ENCODE measurements at regions not wholly inside any gene's neighbourhood (a gene's known extent, or its start where the extent isn't known, plus 50 kb on each side); places are given as distances from the start of the nearest gene placed in this dataset.
"Not testable (repeated sequence)": the region's sequence is repeated elsewhere in the genome, so short reads cannot be mapped to it uniquely, and the experiment has no call there.

GRCh38 chr1:219863816-219864215, 64.5 kb downstream of the SLC30A10 start:
- DNase-seq = not testable (repeated sequence)

- no peak for DNase-seq
Observed at GRCh38 chr1:219862366-219862765, 66.0 kb downstream of the SLC30A10 start.

- DNase-seq = no peak
Observed at GRCh38 chr1:219858980-219859379, 69.4 kb downstream of the SLC30A10 start.

GRCh38 chr1:219847215-219847855, 81.0 kb downstream of the SLC30A10 start:
- DNase-seq = no peak

- not testable (repeated sequence) for DNase-seq
Observed at GRCh38 chr1:219839595-219839994, 88.8 kb downstream of the SLC30A10 start.

GRCh38 chr1:219837994-219838294, 90.4 kb downstream of the SLC30A10 start:
- no peak for DNase-seq

- DNase-seq = no peak
Observed at GRCh38 chr1:219837274-219837993, 90.9 kb downstream of the SLC30A10 start.

- no peak for DNase-seq
Observed at GRCh38 chr1:219834314-219834917, 93.9 kb downstream of the SLC30A10 start.

GRCh38 chr1:219833214-219833815, 95.0 kb downstream of the SLC30A10 start:
- DNase-seq = no peak

- no peak for DNase-seq
Observed at GRCh38 chr1:219826290-219826689, 102.1 kb downstream of the SLC30A10 start.

- no peak for DNase-seq
Observed at GRCh38 chr1:219825355-219825754, 103.0 kb downstream of the SLC30A10 start.

GRCh38 chr1:219824338-219824737, 104.0 kb downstream of the SLC30A10 start:
- DNase-seq = no peak

GRCh38 chr1:219820551-219820950, 107.8 kb downstream of the SLC30A10 start:
- DNase-seq = no peak

GRCh38 chr1:219817914-219818313, 110.4 kb downstream of the SLC30A10 start:
- DNase-seq = no peak

GRCh38 chr1:219813294-219813693, 115.1 kb downstream of the SLC30A10 start:
- no peak for DNase-seq

GRCh38 chr1:219812491-219813203, 115.7 kb downstream of the SLC30A10 start:
- peak; percentile 32 for DNase-seq

- DNase-seq = no peak
Observed at GRCh38 chr1:219812086-219812485, 116.3 kb downstream of the SLC30A10 start.

GRCh38 chr1:219810451-219810850, 117.9 kb downstream of the SLC30A10 start:
- DNase-seq = no peak

- DNase-seq = no peak
Observed at GRCh38 chr1:219808790-219809189, 119.6 kb downstream of the SLC30A10 start.

GRCh38 chr1:219806642-219807041, 121.7 kb downstream of the SLC30A10 start:
- no peak for DNase-seq

- no peak for DNase-seq
Observed at GRCh38 chr1:219806020-219806419, 122.3 kb downstream of the SLC30A10 start.

GRCh38 chr1:219805191-219805590, 123.2 kb downstream of the SLC30A10 start:
- DNase-seq = no peak

- DNase-seq = no peak
Observed at GRCh38 chr1:219801156-219801820, 127.1 kb downstream of the SLC30A10 start.
